ENCODE measurements at regions not wholly inside any gene's neighbourhood (a gene's known extent, or its start where the extent isn't known, plus 50 kb on each side); places are given as distances from the start of the nearest gene placed in this dataset.

DNA sequence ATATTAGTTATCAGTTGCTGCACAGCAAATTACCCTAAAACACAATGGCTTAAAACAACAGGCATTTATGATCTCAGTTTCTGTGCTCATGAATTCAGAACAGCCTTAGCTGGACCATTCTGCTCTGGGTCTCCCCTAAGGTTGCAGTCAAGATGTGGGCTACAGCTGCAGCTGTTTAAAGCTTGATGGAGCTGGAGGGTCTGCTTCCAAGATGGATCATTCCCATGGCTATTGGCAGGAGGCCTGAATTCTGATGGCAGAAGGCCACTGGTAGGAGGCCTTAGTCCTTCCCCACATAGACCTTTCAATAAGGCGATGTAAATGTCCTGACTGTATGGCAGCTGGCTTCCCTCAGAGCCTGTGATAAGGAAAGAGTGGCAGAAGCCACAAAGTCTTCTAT is 118.6 kb upstream of the SERPINE2 start:
- Histone ChIP-seq H3K9me3 (ENCODE audit: insufficient read depth, low read depth, low read length) (no peaks in the 10 kb centered on the region), H2AFZ (ENCODE audit: low read length) (no peak overlapping the region), H3K79me2 (ENCODE audit: insufficient read depth, low read length) (no peaks in the 10 kb centered on the region), H4K20me1 (ENCODE audit: insufficient read depth, low read length, poor library complexity, severe bottlenecking) (no peaks in the 10 kb centered on the region), H3K9me2 (replicated peaks; ENCODE audit: low read depth, low read length) (no peaks in the 10 kb centered on the region), H3K4me1 (ENCODE audit: insufficient read depth, low read length, poor library complexity, severe bottlenecking) (no peaks in the 10 kb centered on the region), H3K4me2 (ENCODE audit: low read depth, low read length, poor library complexity, severe bottlenecking) (no peak overlapping the region), H3K27me3 (ENCODE audit: insufficient read depth, low read length, poor library complexity, severe bottlenecking) (no peaks in the 10 kb centered on the region), H3K9ac (ENCODE audit: low read depth, low read length, poor library complexity, severe bottlenecking) (no peak overlapping the region), H3K4me3 (ENCODE audit: low read length, poor library complexity, severe bottlenecking) (no peak overlapping the region), H3K36me3 (ENCODE audit: insufficient read depth, low read length) (no peaks in the 10 kb centered on the region), H3F3A (ENCODE audit: low read depth) (no peaks in the 10 kb centered on the region)
- no peak for TF ChIP-seq EZH2phosphoT487 (IDR thresholded peaks at IDR 0.05; ENCODE audit: borderline replicate concordance)
- TF ChIP-seq, protein P1, sequence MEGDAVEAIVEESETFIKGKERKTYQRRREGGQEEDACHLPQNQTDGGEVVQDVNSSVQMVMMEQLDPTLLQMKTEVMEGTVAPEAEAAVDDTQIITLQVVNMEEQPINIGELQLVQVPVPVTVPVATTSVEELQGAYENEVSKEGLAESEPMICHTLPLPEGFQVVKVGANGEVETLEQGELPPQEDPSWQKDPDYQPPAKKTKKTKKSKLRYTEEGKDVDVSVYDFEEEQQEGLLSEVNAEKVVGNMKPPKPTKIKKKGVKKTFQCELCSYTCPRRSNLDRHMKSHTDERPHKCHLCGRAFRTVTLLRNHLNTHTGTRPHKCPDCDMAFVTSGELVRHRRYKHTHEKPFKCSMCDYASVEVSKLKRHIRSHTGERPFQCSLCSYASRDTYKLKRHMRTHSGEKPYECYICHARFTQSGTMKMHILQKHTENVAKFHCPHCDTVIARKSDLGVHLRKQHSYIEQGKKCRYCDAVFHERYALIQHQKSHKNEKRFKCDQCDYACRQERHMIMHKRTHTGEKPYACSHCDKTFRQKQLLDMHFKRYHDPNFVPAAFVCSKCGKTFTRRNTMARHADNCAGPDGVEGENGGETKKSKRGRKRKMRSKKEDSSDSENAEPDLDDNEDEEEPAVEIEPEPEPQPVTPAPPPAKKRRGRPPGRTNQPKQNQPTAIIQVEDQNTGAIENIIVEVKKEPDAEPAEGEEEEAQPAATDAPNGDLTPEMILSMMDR (conservative IDR thresholded peaks at IDR 0.05; ENCODE audit: low read length) = no peak

GRCh38 chr2:224156436-224156835 is 117.3 kb upstream of the SERPINE2 start:
- H3K9ac ChIP-seq (ENCODE audit: low read depth, low read length, poor library complexity, severe bottlenecking) = no peak overlapping the region
- no peak overlapping the region for H3K4me2 ChIP-seq (ENCODE audit: low read depth, low read length, poor library complexity, severe bottlenecking)
- no peaks in the 10 kb centered on the region for H3K27me3 ChIP-seq (ENCODE audit: insufficient read depth, low read length, poor library complexity, severe bottlenecking)
- no peaks in the 10 kb centered on the region for H3K36me3 ChIP-seq (ENCODE audit: insufficient read depth, low read length)
- no peak overlapping the region for H3K4me3 ChIP-seq (ENCODE audit: low read length, poor library complexity, severe bottlenecking)
- H2AFZ ChIP-seq (ENCODE audit: low read length) = no peak overlapping the region
- no peaks in the 10 kb centered on the region for H3K9me3 ChIP-seq (ENCODE audit: insufficient read depth, low read depth, low read length)
- TF ChIP-seq, protein P1 (conservative IDR thresholded peaks at IDR 0.05; ENCODE audit: low read length) = no peak
- no peak for TF ChIP-seq EZH2phosphoT487 (IDR thresholded peaks at IDR 0.05; ENCODE audit: borderline replicate concordance)
- no peaks in the 10 kb centered on the region for H3F3A ChIP-seq (ENCODE audit: low read depth)
- H3K4me1 ChIP-seq (ENCODE audit: insufficient read depth, low read length, poor library complexity, severe bottlenecking) = no peaks in the 10 kb centered on the region
- H4K20me1 ChIP-seq (ENCODE audit: insufficient read depth, low read length, poor library complexity, severe bottlenecking) = no peaks in the 10 kb centered on the region
- H3K79me2 ChIP-seq (ENCODE audit: insufficient read depth, low read length) = no peaks in the 10 kb centered on the region
- no peaks in the 10 kb centered on the region for H3K9me2 ChIP-seq (replicated peaks; ENCODE audit: low read depth, low read length)

- no peak overlapping the region for H3K4me3 ChIP-seq (ENCODE audit: low read length, poor library complexity, severe bottlenecking)
- H3K9me2 ChIP-seq (replicated peaks; ENCODE audit: low read depth, low read length) = no peaks in the 10 kb centered on the region
- no peaks in the 10 kb centered on the region for H3F3A ChIP-seq (ENCODE audit: low read depth)
- no peak for TF ChIP-seq EZH2phosphoT487 (IDR thresholded peaks at IDR 0.05; ENCODE audit: borderline replicate concordance)
- TF ChIP-seq, protein P1 (conservative IDR thresholded peaks at IDR 0.05; ENCODE audit: low read length) = no peak
- no peak overlapping the region for H2AFZ ChIP-seq (ENCODE audit: low read length)
- no peaks in the 10 kb centered on the region for H3K4me1 ChIP-seq (ENCODE audit: insufficient read depth, low read length, poor library complexity, severe bottlenecking)
- H4K20me1 ChIP-seq (ENCODE audit: insufficient read depth, low read length, poor library complexity, severe bottlenecking) = no peaks in the 10 kb centered on the region
- no peaks in the 10 kb centered on the region for H3K27me3 ChIP-seq (ENCODE audit: insufficient read depth, low read length, poor library complexity, severe bottlenecking)
- no peaks in the 10 kb centered on the region for H3K79me2 ChIP-seq (ENCODE audit: insufficient read depth, low read length)
- H3K9me3 ChIP-seq (ENCODE audit: insufficient read depth, low read depth, low read length) = no peaks in the 10 kb centered on the region
- no peaks in the 10 kb centered on the region for H3K36me3 ChIP-seq (ENCODE audit: insufficient read depth, low read length)
- H3K4me2 ChIP-seq (ENCODE audit: low read depth, low read length, poor library complexity, severe bottlenecking) = no peak overlapping the region
- H3K9ac ChIP-seq (ENCODE audit: low read depth, low read length, poor library complexity, severe bottlenecking) = no peak overlapping the region
Observed at GRCh38 chr2:224155896-224156295, 116.8 kb upstream of the SERPINE2 start.
